H9 (cell line): ENCODE measurements at regions not wholly inside any gene's neighbourhood (a gene's known extent, or its start where the extent isn't known, plus 50 kb on each side); places are given as distances from the start of the nearest gene placed in this dataset.

Experiments used
- DNase-seq: peaks from one replicate; pipeline ENCODE4 v3.0.0-alpha.2; 2017
- H2AFZ ChIP-seq: one replicate; pipeline ENCODE4 v1.6.1; 2013; ENCODE audit warnings: mild to moderate bottlenecking, low read length, control low read depth, moderate library complexity
- H2AK5ac ChIP-seq: 2 replicates; pipeline ENCODE4 v1.6.1; 2013; ENCODE audit warnings: low read length, control low read depth, mixed read lengths; ENCODE audit not compliant: insufficient read length
- H2BK120ac ChIP-seq: one replicate; pipeline ENCODE4 v1.6.1; 2013; ENCODE audit warnings: low read depth, mild to moderate bottlenecking, low read length, control low read depth, inconsistent platforms; ENCODE audit not compliant: poor library complexity, severe bottlenecking
- H2BK12ac ChIP-seq: 2 replicates; pipeline ENCODE4 v1.6.1; 2013; ENCODE audit warnings: low read length, control low read depth, mixed read lengths, low read depth; ENCODE audit not compliant: insufficient read length
- H2BK15ac ChIP-seq: 2 replicates; pipeline ENCODE4 v1.6.1; 2013; ENCODE audit warnings: low read depth, low read length, control low read depth
- H2BK20ac ChIP-seq: one replicate; pipeline ENCODE4 v1.6.1; 2013; ENCODE audit warnings: low read depth, mild to moderate bottlenecking, low read length, control low read depth, inconsistent platforms; ENCODE audit not compliant: poor library complexity, severe bottlenecking
- H2BK5ac ChIP-seq: 2 replicates; pipeline ENCODE4 v1.6.1; 2013; ENCODE audit warnings: low read length, control low read depth, mixed read lengths; ENCODE audit not compliant: insufficient read length
- H3K14ac ChIP-seq: 2 replicates; pipeline ENCODE4 v1.6.1; 2013; ENCODE audit warnings: low read length, control low read depth; ENCODE audit not compliant: insufficient read depth
- H3K18ac ChIP-seq: 2 replicates; pipeline ENCODE4 v1.6.1; 2013; ENCODE audit warnings: low read depth, mild to moderate bottlenecking, mixed read lengths, low read length, control low read depth; ENCODE audit not compliant: insufficient read length
- H3K23ac ChIP-seq: 2 replicates; pipeline ENCODE4 v1.6.1; 2013; ENCODE audit warnings: low read length, control low read depth, mixed read lengths, low read depth; ENCODE audit not compliant: insufficient read length
- H3K23me2 ChIP-seq: 2 replicates; pipeline ENCODE4 v1.6.1; 2013; ENCODE audit warnings: low read depth, mild to moderate bottlenecking, mixed read lengths, low read length, control low read depth; ENCODE audit not compliant: insufficient read length, poor library complexity, severe bottlenecking
- H3K27ac ChIP-seq: 2 replicates; pipeline ENCODE4 v1.5.1; 2013; ENCODE audit warnings: low read length, control low read depth, mixed read lengths, low read depth; ENCODE audit not compliant: insufficient read length
- H3K27me3 ChIP-seq: 2 replicates; pipeline ENCODE4 v1.6.1; 2013; ENCODE audit warnings: low read length, control low read depth, inconsistent platforms; ENCODE audit not compliant: insufficient read depth
- H3K4ac ChIP-seq: 2 replicates; pipeline ENCODE4 v1.6.1; 2013; ENCODE audit warnings: low read depth, mild to moderate bottlenecking, control low read depth, inconsistent platforms, low read length, moderate library complexity
- H3K4me1 ChIP-seq: 2 replicates; pipeline ENCODE4 v1.6.1; 2013; ENCODE audit warnings: low read length, control low read depth, inconsistent platforms; ENCODE audit not compliant: insufficient read depth
- H3K4me2 ChIP-seq: 2 replicates; pipeline ENCODE4 v1.6.1; 2013; ENCODE audit warnings: low read length, control low read depth, mixed read lengths; ENCODE audit not compliant: insufficient read length, insufficient read depth
- H3K56ac ChIP-seq: 2 replicates; pipeline ENCODE4 v1.6.1; 2013; ENCODE audit warnings: low read depth, mild to moderate bottlenecking, mixed read lengths, low read length, control low read depth; ENCODE audit not compliant: insufficient read length
- H3K79me1 ChIP-seq: 2 replicates; pipeline ENCODE4 v1.6.1; 2013; ENCODE audit warnings: low read depth, mild to moderate bottlenecking, moderate library complexity, low read length, control low read depth, inconsistent platforms; ENCODE audit not compliant: insufficient read depth, poor library complexity, severe bottlenecking
- H3K79me2 ChIP-seq: 2 replicates; pipeline ENCODE4 v1.6.1; 2013; ENCODE audit warnings: low read length, control low read depth, inconsistent platforms; ENCODE audit not compliant: insufficient read depth
- H3K9ac ChIP-seq: 2 replicates; pipeline ENCODE4 v1.6.1; 2013; ENCODE audit warnings: low read length, control low read depth, mixed read lengths; ENCODE audit not compliant: insufficient read length; ENCODE audit errors: extremely low read depth
- H3K9me3 ChIP-seq: one replicate; pipeline ENCODE4 v1.6.1; 2013; ENCODE audit warnings: low read depth, low read length, inconsistent platforms; ENCODE audit not compliant: control insufficient read depth
- H3T11ph ChIP-seq: one replicate; pipeline ENCODE4 v1.6.1; 2013; ENCODE audit warnings: mild to moderate bottlenecking, low read length, control low read depth, inconsistent platforms
- H4K20me1 ChIP-seq: one replicate; pipeline ENCODE4 v1.6.1; 2013; ENCODE audit not compliant: control insufficient read depth, insufficient read length, insufficient read depth
- H4K5ac ChIP-seq: 2 replicates; pipeline ENCODE4 v1.6.1; 2013; ENCODE audit warnings: low read depth, mild to moderate bottlenecking, mixed read lengths, low read length, control low read depth; ENCODE audit not compliant: insufficient read length
- H4K8ac ChIP-seq: replicated peaks from 2 replicates; pipeline ENCODE4 v1.6.1; 2013; ENCODE audit warnings: low read length, control low read depth, mixed read lengths, low read depth; ENCODE audit not compliant: insufficient read length
- H4K91ac ChIP-seq: 2 replicates; pipeline ENCODE4 v1.6.1; 2013; ENCODE audit warnings: low read depth, mild to moderate bottlenecking, moderate library complexity, mixed read lengths, low read length, control low read depth; ENCODE audit not compliant: insufficient read length
- H3K27ac Mint-ChIP-seq, 3 experiments: 2 replicates in 2 of 3; 3 replicates in 1 of 3; pipeline ENCODE4 v1.8.0; 2020 to 2021; ENCODE audit warnings: mixed read lengths in 3 of 3, mild to moderate bottlenecking in 1 of 3, moderate library complexity in 1 of 3
- H3K27me3 Mint-ChIP-seq: 2 replicates; pipeline ENCODE4 v1.8.0; 2021; ENCODE audit warnings: low read depth, mild to moderate bottlenecking, moderate library complexity, mixed read lengths
- H3K36me3 Mint-ChIP-seq, 3 experiments: 2 replicates in 2 of 3; 3 replicates in 1 of 3; pipeline ENCODE4 v1.8.0; 2020 to 2021; ENCODE audit warnings: low read depth in 3 of 3, mixed read lengths in 3 of 3; ENCODE audit not compliant: insufficient read depth in 1 of 3
- H3K4me1 Mint-ChIP-seq, 2 experiments: 2 replicates each; pipeline ENCODE4 v1.8.0; 2020; ENCODE audit warnings: mixed read lengths in 2 of 2
- H3K4me3 Mint-ChIP-seq, 2 experiments: 2 replicates in 1 of 2; 3 replicates in 1 of 2; pipeline ENCODE4 v1.8.0; 2020 to 2021; ENCODE audit warnings: mild to moderate bottlenecking in 2 of 2, mixed read lengths in 2 of 2, moderate library complexity in 1 of 2
- H3K9me3 Mint-ChIP-seq, 2 experiments: 2 replicates in 1 of 2; 3 replicates in 1 of 2; pipeline ENCODE4 v1.8.0; 2020; ENCODE audit warnings: mild to moderate bottlenecking in 2 of 2, mixed read lengths in 2 of 2, moderate library complexity in 1 of 2
- CTCF ChIP-seq: fragments of 200-600 bp; sonication (generic); conservative IDR thresholded peaks from 3 replicates; pipeline ENCODE4 v1.8.0; 2021; ENCODE audit warnings: antibody characterized with exemption, mild to moderate bottlenecking
- WGBS: extraction: QIAGEN DNeasy Blood & Tissue Kit; methylation state at CpG from one replicate; pipeline ENCODE4 v1.1.7; 2013; ENCODE audit warnings: missing lambda C conversion rate, low lambda C conversion rate, mixed read lengths; ENCODE audit not compliant: insufficient read length; ENCODE audit errors: extremely low coverage; 5-methylcytosine and 5-hydroxymethylcytosine counted together

- H2BK20ac ChIP-seq, result no peak overlapping the region
- H3K4me2 ChIP-seq, result no peak overlapping the region
- no peak overlapping the region for H2BK5ac ChIP-seq
- H2AFZ ChIP-seq, result no peak overlapping the region
- DNase-seq, result no peak
- no peak overlapping the region for H3K27ac ChIP-seq
- H3K23ac ChIP-seq, result no peak overlapping the region
- no peak overlapping the region for H2AK5ac ChIP-seq
- Mint-ChIP-seq H3K27ac (peak overlapping the region in 1 of 3 experiments; percentile 57; a peak in 1 of 7 replicates), H3K4me1 (peaks cover 0 to 4% of the 10 kb centered on the region in 2 experiments; a peak in 2 of 4 replicates), H3K27me3 (no peaks in the 10 kb centered on the region; the same call in 1 of the 2 replicates), H3K9me3 (no peaks in the 10 kb centered on the region; a peak in 1 of 5 replicates), H3K4me3 (no peak overlapping the region), H3K36me3 (no peaks in the 10 kb centered on the region)
- no peak overlapping the region for H3K4ac ChIP-seq
- no peaks in the 10 kb centered on the region for H3K9me3 ChIP-seq
- no peaks in the 10 kb centered on the region for H4K20me1 ChIP-seq
- no peak for TF ChIP-seq CTCF
- H3K79me2 ChIP-seq, result no peaks in the 10 kb centered on the region
- H4K5ac ChIP-seq, result no peak overlapping the region
- no peak overlapping the region for H2BK15ac ChIP-seq
- no peak overlapping the region for H4K91ac ChIP-seq
- no peak overlapping the region for H3K14ac ChIP-seq
- H4K8ac ChIP-seq, result no peak overlapping the region
- H2BK12ac ChIP-seq, result no peak overlapping the region
- WGBS, result no CpG with 5 or more reads among the region's 3 CpGs
- no peaks in the 10 kb centered on the region for H3K27me3 ChIP-seq
- no peak overlapping the region for H3K56ac ChIP-seq
- no peak overlapping the region for H3T11ph ChIP-seq
- no peak overlapping the region for H2BK120ac ChIP-seq
- H3K23me2 ChIP-seq, result no peaks in the 10 kb centered on the region
- H3K79me1 ChIP-seq, result no peaks in the 10 kb centered on the region
- H3K18ac ChIP-seq, result no peak overlapping the region
- H3K9ac ChIP-seq, result no peak overlapping the region
- no peaks in the 10 kb centered on the region for H3K4me1 ChIP-seq
Measured at GRCh38 chr14:98689951-98690350, 582.0 kb downstream of the BCL11B start.
